ENCODE measurements at regions not wholly inside any gene's neighbourhood (a gene's known extent, or its start where the extent isn't known, plus 50 kb on each side); places are given as distances from the start of the nearest gene placed in this dataset.
A peak's percentile ranks its signal among the peaks of the same experiment; 100 is the strongest.

DNA sequence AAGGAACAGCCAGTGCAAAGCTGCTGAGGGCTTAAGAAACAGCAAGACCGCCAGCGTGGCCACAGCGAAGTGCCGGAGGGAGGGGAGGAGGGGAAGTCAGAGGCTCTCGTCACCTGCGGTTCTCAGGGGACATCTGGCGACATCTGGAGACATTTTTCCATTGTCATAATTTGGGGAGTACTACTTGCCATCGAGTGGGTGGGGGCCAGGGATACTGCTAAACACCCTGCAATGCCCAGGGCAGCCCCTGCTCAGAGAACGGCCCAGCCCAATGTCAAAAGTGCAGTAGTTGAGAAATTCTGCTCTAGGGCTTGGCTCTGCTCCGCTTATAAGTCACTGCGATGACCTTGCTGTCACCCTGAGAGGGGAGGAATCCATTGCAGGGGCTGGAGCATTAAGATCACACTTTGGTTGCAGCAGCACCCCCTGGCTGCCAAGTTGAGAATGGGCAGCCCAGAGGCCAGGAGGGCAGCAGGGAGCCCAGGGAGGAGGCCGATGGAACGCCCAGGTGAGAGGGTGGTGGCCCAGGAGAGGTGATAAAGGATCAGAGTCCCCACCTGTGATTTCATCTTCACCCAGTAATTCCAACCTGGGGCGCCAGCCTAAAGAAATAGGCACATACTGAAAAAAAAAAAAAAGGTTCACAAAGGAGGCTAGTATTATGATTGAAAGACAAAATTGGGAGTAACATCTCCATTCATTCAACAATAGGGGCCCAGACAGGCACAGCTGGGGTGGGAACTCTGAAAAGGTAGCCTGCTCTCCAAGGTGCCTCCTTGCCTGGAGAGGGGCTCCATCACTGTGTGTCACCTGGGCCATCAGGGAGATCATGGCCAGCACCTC, 218.2 kb downstream of the BMP7 start:
- Histone ChIP-seq H3K79me2 (ENCODE audit: insufficient read depth, low read length) (no peaks in the 10 kb centered on the region), H4K91ac (ENCODE audit: insufficient read length, low read depth, low read length) (no peak overlapping the region), H3K27me3 (ENCODE audit: insufficient read depth, low read length) (no peaks in the 10 kb centered on the region), H2BK120ac (ENCODE audit: low read depth, low read length, poor library complexity, severe bottlenecking) (no peak overlapping the region), H3K14ac (ENCODE audit: insufficient read depth, low read length) (no peak overlapping the region), H4K20me1 (ENCODE audit: control insufficient read depth, insufficient read depth, insufficient read length) (no peaks in the 10 kb centered on the region), H4K5ac (ENCODE audit: insufficient read length, low read depth, low read length) (no peak overlapping the region), H3K27ac (ENCODE audit: insufficient read length, low read depth, low read length) (no peak overlapping the region), H3K9me3 (ENCODE audit: control insufficient read depth, low read depth, low read length) (no peaks in the 10 kb centered on the region), H3K4ac (ENCODE audit: low read depth, low read length) (no peak overlapping the region), H3K23ac (ENCODE audit: insufficient read length, low read depth, low read length) (no peak overlapping the region), H4K8ac (replicated peaks; ENCODE audit: insufficient read length, low read depth, low read length) (no peak overlapping the region), H3K56ac (ENCODE audit: insufficient read length, low read depth, low read length) (no peak overlapping the region), H2BK20ac (ENCODE audit: low read depth, low read length, poor library complexity, severe bottlenecking) (no peak overlapping the region), H3T11ph (ENCODE audit: low read length) (no peak overlapping the region), H3K23me2 (ENCODE audit: insufficient read length, low read depth, low read length, poor library complexity, severe bottlenecking) (no peaks in the 10 kb centered on the region), H2AK5ac (ENCODE audit: insufficient read length, low read length) (no peak overlapping the region), H2BK5ac (ENCODE audit: insufficient read length, low read length) (no peak overlapping the region), H3K4me2 (ENCODE audit: insufficient read depth, insufficient read length, low read length) (no peak overlapping the region), H3K18ac (ENCODE audit: insufficient read length, low read depth, low read length) (no peak overlapping the region), H3K79me1 (ENCODE audit: insufficient read depth, low read depth, low read length, poor library complexity, severe bottlenecking) (no peaks in the 10 kb centered on the region), H2BK12ac (ENCODE audit: insufficient read length, low read depth, low read length) (no peak overlapping the region), H3K4me1 (ENCODE audit: insufficient read depth, low read length) (no peaks in the 10 kb centered on the region), H2BK15ac (ENCODE audit: low read depth, low read length) (no peak overlapping the region), H2AFZ (ENCODE audit: low read length) (no peak overlapping the region), H3K9ac (ENCODE audit: extremely low read depth, insufficient read length, low read length) (no peak overlapping the region)
- Mint-ChIP-seq H3K4me1 (peaks cover 0 to 14% of the 10 kb centered on the region in 2 experiments; a peak in 2 of 4 replicates), H3K36me3 (ENCODE audit: insufficient read depth in 1 of 3, low read depth in 3 of 3) (no peaks in the 10 kb centered on the region), H3K27me3 (ENCODE audit: low read depth) (peaks cover 3% of the 10 kb centered on the region; the same call in 1 of the 2 replicates), H3K9me3 (no peaks in the 10 kb centered on the region; a peak in 1 of 5 replicates), H3K27ac (no peak overlapping the region), H3K4me3 (no peak overlapping the region; a peak in 1 of 5 replicates)
- no CpG with 5 or more reads among the region's 14 CpGs for WGBS (ENCODE audit: extremely low coverage, insufficient read length, low lambda C conversion rate)
- DNase-seq, result peak; percentile 76
- TF ChIP-seq, protein P1, sequence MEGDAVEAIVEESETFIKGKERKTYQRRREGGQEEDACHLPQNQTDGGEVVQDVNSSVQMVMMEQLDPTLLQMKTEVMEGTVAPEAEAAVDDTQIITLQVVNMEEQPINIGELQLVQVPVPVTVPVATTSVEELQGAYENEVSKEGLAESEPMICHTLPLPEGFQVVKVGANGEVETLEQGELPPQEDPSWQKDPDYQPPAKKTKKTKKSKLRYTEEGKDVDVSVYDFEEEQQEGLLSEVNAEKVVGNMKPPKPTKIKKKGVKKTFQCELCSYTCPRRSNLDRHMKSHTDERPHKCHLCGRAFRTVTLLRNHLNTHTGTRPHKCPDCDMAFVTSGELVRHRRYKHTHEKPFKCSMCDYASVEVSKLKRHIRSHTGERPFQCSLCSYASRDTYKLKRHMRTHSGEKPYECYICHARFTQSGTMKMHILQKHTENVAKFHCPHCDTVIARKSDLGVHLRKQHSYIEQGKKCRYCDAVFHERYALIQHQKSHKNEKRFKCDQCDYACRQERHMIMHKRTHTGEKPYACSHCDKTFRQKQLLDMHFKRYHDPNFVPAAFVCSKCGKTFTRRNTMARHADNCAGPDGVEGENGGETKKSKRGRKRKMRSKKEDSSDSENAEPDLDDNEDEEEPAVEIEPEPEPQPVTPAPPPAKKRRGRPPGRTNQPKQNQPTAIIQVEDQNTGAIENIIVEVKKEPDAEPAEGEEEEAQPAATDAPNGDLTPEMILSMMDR (conservative IDR thresholded peaks at IDR 0.05), result peak; percentile 86
